NCI-H526 treated with DMSO at 0.1 percent for 48 hours (cell line): ENCODE measurements at regions not wholly inside any gene's neighbourhood (a gene's known extent, or its start where the extent isn't known, plus 50 kb on each side); places are given as distances from the start of the nearest gene placed in this dataset.

Source experiments
- DNase-seq: peaks from one replicate; lab custom pipeline; 2025; lab: John Stamatoyannopoulos, UW

GRCh38 chr18:55166260-55166598 lies 207.0 kb upstream of the CCDC68 start:
- DNase-seq = no peak

DNA sequence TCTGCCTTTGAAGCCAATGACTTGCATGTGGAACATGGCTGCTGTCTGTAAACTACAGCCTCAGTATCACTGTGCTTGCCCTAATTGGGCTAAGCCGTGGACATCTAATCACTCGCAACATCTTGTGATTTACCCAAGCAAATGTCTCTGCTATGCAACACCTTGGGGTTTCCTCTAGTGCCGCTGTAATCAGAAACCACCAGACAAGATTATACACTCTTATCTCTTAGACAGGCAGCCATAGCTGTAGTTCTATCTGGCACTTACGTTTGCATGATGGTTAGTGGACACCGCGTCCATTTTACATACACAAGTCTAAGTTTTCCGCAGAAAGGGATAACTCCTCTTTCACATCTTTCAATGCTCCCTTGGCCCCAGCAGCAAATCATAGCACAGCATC lies 204.3 kb upstream of the CCDC68 start:
- no peak for DNase-seq

- no peak for DNase-seq
Measured at GRCh38 chr18:55161916-55162315, 202.7 kb upstream of the CCDC68 start.

DNA sequence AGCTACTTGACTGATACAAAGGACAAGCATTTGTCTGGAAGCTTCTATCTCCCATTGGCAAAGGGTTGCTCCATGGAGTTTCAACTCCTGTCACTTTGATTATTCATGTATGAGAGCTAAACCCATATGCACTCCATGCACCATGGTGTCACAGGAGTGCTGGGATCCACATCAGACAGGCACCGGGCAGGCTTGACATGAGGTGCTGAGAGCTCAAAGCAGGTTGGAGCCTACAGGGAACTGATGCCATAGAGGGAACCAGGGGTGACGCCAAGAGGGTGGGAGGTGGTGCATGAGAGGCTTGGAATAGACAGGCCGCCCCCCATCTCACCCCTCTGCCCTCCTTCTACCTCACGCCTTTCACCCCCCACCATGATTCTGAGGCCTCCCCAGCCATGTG lies 199.8 kb upstream of the CCDC68 start:
- no peak for DNase-seq

DNA sequence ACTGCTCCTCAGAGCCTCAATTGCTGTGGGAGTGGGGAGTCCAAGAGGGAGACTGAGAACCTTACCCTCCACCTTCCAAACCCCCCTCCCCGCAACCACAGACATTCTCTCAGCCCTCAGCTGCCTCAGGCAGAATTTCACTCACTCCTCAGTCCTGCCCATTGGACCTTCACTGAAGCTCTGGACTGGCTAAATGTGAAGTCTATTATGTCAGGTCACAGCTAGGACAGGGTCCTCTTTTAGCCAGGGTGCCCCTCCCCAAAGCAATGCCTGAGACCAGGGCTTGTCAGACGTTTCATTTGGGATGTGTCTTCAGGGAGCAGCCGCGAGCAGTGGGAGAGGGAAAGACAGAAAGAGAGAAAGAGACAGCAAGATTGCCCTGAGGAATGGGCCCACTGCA lies 199.3 kb upstream of the CCDC68 start:
- no peak for DNase-seq

DNA sequence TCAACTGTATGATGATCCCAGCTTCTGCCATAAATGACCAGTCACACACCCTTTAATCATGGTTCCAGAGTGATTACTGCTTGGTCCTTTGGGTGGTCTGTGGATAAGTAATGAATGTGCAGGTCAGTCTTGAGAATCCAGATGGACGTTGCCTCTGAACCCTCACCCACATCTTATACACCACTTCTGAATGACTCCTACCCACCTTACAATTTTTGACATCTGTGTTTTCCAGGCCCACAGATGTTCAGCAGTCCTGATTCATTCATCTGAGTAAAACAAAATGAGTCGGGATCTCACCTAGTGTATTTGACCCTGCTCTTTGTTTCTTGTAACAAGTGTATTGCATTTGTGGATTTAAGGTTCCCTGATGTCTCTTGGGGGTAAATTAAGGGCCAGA lies 194.1 kb upstream of the CCDC68 start:
- DNase-seq = no peak

DNA sequence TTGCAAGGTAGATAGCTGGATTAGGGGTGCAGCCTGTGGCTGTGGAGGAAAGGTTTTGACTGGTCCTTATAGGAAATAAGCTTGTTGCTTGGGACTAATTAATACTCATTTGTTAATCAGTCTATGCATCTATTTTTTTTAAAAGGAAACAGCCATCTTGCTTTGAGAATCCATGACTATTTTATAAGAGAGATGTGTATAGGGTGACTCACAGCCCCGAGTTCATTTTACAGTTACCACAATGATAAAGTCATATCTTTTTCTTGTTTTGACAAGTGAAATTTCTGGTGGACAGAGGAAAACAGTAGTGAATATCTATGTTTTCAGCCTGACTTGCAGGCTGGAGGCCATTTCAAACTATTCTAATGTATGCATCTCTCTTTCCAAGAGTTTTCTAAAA lies 193.5 kb upstream of the CCDC68 start:
- no peak for DNase-seq

GRCh38 chr18:55149994-55150393 lies 190.7 kb upstream of the CCDC68 start:
- DNase-seq = no peak

DNA sequence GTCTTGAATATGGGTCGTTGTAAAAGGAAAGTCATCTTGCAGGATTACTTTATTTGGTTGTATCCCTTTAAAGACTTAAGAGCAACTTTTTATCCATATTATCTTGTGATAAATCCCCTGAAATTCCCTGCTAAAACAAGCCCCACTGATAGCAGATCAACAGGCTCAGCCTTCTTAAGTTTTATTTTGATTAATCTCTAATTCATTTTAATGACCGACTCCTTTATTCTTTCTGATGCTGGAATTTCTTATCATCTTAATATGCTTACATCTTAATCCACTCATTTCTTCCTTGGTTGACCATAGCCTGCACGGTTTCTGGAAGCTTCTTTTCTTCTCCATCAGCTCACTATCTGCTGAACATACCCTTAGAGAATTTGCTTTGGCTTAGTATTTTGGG lies 188.5 kb upstream of the CCDC68 start:
- no peak for DNase-seq

- DNase-seq = no peak
Measured at GRCh38 chr18:55144193-55144930, 185.1 kb upstream of the CCDC68 start.

- DNase-seq = no peak
Measured at GRCh38 chr18:55142410-55142809, 183.1 kb upstream of the CCDC68 start.

- no peak for DNase-seq
Measured at GRCh38 chr18:55141318-55141717, 182.1 kb upstream of the CCDC68 start.

DNA sequence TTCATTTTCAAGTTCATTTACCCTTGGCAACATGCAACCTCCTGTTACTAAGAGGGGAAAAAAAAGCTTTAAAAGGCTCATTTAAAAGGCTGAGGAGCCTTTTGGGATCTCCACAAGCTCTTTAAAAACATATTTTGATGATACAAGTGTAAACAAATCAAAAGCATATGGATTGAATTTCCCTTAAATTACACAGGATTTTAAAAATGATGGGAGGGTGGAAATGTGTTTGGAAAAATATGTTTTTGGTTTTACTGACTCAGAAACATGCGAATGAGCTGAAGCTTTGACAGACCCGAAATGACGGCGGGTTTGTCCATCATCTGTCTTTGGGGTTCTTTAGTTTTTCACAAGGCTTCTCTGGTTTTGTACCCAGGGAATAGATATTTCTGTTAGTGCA lies 180.6 kb upstream of the CCDC68 start:
- no peak for DNase-seq

- no peak for DNase-seq
Measured at GRCh38 chr18:55139307-55139706, 180.0 kb upstream of the CCDC68 start.

DNA sequence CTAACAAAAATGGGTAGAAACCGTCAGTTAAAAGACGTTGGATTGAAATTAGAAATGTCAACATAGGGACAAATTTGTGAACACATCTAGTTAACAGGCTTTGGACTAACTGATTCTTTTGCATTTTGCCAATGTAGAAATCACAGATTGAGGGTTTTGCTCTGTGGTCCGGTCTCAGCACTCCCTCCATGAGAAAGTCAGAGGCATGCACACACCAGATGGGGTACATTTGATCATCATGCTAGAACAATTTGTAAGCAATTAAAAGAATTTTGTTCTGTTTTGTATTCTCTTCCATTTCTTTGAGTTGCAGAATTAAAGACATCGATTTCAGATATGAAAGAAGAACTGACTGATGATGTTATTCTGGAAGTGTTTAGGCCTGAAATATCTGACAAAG lies 179.1 kb upstream of the CCDC68 start:
- DNase-seq = no peak

- DNase-seq = no peak
Measured at GRCh38 chr18:55137602-55138001, 178.3 kb upstream of the CCDC68 start.

DNA sequence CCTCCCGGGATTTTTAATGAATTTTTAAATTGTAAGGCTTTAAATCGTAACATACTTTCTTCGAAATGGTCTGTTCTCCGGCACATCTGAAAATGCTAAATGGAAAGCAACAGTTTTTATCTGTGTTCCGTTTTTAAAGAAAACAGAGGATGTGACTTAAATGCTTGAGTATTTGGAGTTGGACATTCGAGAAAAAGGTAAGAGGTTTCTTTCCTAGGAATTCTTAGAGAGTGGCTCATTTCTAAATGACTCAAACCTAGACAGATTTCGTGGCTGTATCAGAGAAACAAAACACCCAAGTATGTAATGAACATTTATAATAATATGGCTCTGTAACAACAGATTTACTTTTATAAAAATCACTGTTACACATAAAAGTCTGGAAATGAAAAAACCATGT lies 177.6 kb upstream of the CCDC68 start:
- DNase-seq = no peak

GRCh38 chr18:55136258-55136657 lies 177.0 kb upstream of the CCDC68 start:
- no peak for DNase-seq

- DNase-seq = no peak
Measured at GRCh38 chr18:55133378-55133777, 174.1 kb upstream of the CCDC68 start.

- no peak for DNase-seq
Measured at GRCh38 chr18:55128437-55128836, 169.2 kb upstream of the CCDC68 start.

DNA sequence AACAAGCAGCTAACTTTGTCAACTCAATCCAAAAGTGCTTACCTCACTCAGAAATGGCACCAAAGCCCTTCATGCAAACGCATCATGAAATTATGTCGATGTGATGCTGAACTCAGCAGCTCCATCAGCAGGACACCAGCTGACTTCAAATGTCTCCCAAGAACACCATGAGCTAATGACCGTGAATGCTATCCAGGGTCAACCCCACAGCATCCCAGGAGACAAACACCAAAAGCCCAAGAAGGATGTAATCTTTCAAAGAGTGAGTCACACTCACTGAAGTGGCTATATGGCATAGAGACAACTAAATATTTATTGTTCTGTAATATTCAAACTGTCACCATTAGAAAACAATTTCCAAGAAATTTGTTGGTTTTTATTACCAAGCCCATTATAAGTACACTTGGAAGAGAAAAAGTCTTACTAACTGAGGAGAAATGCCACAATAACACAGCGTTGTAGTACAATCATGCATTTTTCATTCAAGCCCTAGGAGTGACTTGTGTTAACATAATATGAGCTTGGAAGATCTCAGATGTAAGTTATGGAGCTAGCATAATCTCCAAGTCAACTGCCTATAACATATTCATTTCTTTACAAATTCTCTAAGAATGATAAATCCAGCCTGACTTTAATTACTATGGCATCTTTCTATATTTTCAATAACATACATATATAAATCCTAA lies 165.0 kb upstream of the CCDC68 start:
- no peak for DNase-seq

DNA sequence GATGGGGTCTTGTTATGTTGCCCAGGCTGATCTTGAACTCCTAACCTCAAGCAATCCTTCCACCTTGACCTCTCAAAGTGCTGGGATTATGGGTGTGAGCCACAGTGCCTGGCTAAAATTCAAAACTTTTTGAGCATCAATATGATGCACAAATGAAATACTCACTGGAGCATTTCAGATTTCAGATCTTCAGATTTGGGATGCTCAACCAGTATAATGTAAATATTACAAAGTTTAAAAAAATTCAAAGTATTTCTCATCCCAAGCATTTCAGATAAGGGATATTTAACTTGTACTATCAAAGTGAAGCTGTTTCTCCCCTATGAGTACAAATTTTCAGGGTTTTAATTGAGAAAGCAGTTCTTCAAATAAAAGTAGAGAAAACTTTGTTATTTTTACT lies 164.1 kb upstream of the CCDC68 start:
- DNase-seq = no peak

GRCh38 chr18:55121397-55122170 lies 162.3 kb upstream of the CCDC68 start:
- no peak for DNase-seq
